PFSK-1 (cell line): ENCODE measurements at regions not wholly inside any gene's neighbourhood (a gene's known extent, or its start where the extent isn't known, plus 50 kb on each side); places are given as distances from the start of the nearest gene placed in this dataset.

Experiments
- POLR2AphosphoS5 ChIP-seq: IDR thresholded peaks from 2 replicates; pipeline ENCODE4 v1.6.1; 2012; ENCODE audit warnings: low read depth, mild to moderate bottlenecking, control low read depth, low read length, moderate library complexity
- SIN3A ChIP-seq: IDR thresholded peaks from 2 replicates; pipeline ENCODE4 v1.6.1; 2012; ENCODE audit warnings: mild to moderate bottlenecking, low read length, moderate library complexity, borderline replicate concordance; ENCODE audit not compliant: insufficient read depth
- TF ChIP-seq, protein P1 (sequence below), 2 experiments: IDR thresholded peaks; 2 replicates each; pipeline versions ENCODE4 v1.6.1 to v1.8.0; 2011 to 2012; ENCODE audit warnings: low read depth in 2 of 2, low read length in 2 of 2, control low read depth in 1 of 2, inconsistent platforms in 1 of 2, mild to moderate bottlenecking in 1 of 2, moderate library complexity in 1 of 2; ENCODE audit not compliant: insufficient read depth in 1 of 2

DNA sequence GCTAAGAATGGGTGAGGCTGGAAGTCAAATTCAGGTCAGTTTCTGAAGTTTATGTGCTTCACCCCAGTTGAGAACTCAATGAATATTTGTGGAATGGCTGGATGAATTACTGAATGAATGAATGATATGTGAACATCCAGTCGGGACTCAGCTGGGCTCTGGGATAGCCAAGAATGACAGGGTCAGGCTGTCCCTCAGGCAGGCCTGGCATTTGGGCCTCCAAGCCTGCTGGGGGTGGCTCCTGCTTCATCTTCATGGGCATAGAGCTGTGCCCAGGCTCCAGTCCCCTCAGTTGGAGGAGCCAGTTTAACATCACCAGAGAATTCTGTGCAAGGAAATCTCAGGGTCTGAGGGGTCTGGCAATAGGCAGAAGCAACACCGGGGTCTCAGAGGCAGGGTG, 185.8 kb downstream of the PHETA1 start:
- no peak for TF ChIP-seq POLR2AphosphoS5
- TF ChIP-seq, protein P1, sequence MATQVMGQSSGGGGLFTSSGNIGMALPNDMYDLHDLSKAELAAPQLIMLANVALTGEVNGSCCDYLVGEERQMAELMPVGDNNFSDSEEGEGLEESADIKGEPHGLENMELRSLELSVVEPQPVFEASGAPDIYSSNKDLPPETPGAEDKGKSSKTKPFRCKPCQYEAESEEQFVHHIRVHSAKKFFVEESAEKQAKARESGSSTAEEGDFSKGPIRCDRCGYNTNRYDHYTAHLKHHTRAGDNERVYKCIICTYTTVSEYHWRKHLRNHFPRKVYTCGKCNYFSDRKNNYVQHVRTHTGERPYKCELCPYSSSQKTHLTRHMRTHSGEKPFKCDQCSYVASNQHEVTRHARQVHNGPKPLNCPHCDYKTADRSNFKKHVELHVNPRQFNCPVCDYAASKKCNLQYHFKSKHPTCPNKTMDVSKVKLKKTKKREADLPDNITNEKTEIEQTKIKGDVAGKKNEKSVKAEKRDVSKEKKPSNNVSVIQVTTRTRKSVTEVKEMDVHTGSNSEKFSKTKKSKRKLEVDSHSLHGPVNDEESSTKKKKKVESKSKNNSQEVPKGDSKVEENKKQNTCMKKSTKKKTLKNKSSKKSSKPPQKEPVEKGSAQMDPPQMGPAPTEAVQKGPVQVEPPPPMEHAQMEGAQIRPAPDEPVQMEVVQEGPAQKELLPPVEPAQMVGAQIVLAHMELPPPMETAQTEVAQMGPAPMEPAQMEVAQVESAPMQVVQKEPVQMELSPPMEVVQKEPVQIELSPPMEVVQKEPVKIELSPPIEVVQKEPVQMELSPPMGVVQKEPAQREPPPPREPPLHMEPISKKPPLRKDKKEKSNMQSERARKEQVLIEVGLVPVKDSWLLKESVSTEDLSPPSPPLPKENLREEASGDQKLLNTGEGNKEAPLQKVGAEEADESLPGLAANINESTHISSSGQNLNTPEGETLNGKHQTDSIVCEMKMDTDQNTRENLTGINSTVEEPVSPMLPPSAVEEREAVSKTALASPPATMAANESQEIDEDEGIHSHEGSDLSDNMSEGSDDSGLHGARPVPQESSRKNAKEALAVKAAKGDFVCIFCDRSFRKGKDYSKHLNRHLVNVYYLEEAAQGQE (IDR thresholded peaks at IDR 0.05; ENCODE audit: insufficient read depth in 1 of 2, low read depth in 2 of 2, low read length in 2 of 2): no peak
- TF ChIP-seq SIN3A: no peak
